GM23338 (cell line): ENCODE measurements at regions not wholly inside any gene's neighbourhood (a gene's known extent, or its start where the extent isn't known, plus 50 kb on each side); places are given as distances from the start of the nearest gene placed in this dataset.

Source experiments
- ATAC-seq: fragments of 200-7000 bp; cut with Tn5 transposase; 3 replicates; pipeline ENCODE4 v1.9.1; 2020
- DNase-seq: peaks from one replicate; pipeline ENCODE4 v3.0.0-alpha.2; 2015; ENCODE audit warnings: low spot score
- H2AFZ ChIP-seq: fragments of 200-600 bp; sonication (generic); 2 replicates; pipeline ENCODE4 v1.8.0; 2016; ENCODE audit warnings: antibody characterized with exemption, mild to moderate bottlenecking, moderate library complexity
- H3F3A ChIP-seq: fragments of 200-600 bp; sonication (generic); replicated peaks from 2 replicates; pipeline ENCODE4 v1.8.0; 2017; ENCODE audit warnings: antibody characterized with exemption, mixed run types, low read depth
- H3K27ac ChIP-seq: fragments of 200-600 bp; sonication (generic); 2 replicates; pipeline ENCODE4 v1.6.1; 2016; ENCODE audit warnings: low read depth
- H3K27me3 ChIP-seq: fragments of 200-600 bp; sonication (generic); 2 replicates; pipeline ENCODE4 v1.8.0; 2016; ENCODE audit warnings: mild to moderate bottlenecking, mixed run types, moderate library complexity; ENCODE audit not compliant: insufficient read depth
- H3K36me3 ChIP-seq: fragments of 200-600 bp; sonication (generic); 2 replicates; pipeline ENCODE4 v1.8.0; 2016; ENCODE audit warnings: mild to moderate bottlenecking; ENCODE audit not compliant: insufficient read depth
- H3K4me1 ChIP-seq: fragments of 200-600 bp; sonication (generic); 2 replicates; pipeline ENCODE4 v1.8.0; 2016; ENCODE audit warnings: mild to moderate bottlenecking, moderate library complexity; ENCODE audit not compliant: insufficient read depth
- H3K4me2 ChIP-seq: fragments of 200-600 bp; sonication (generic); 2 replicates; pipeline ENCODE4 v1.7.1; 2017; ENCODE audit warnings: mixed run types
- H3K4me3 ChIP-seq: fragments of 200-600 bp; sonication (generic); 2 replicates; pipeline ENCODE4 v1.6.1; 2016; ENCODE audit warnings: mixed run types
- H3K79me2 ChIP-seq: fragments of 200-600 bp; sonication (generic); replicated peaks from 2 replicates; pipeline ENCODE4 v1.8.0; 2017; ENCODE audit warnings: mild to moderate bottlenecking; ENCODE audit not compliant: insufficient read depth
- H3K9me2 ChIP-seq: fragments of 200-600 bp; sonication (generic); 2 replicates; pipeline ENCODE4 v1.8.0; 2017; ENCODE audit not compliant: insufficient read depth
- H4K20me1 ChIP-seq: fragments of 200-600 bp; sonication (generic); replicated peaks from 2 replicates; pipeline ENCODE4 v1.8.0; 2017; ENCODE audit warnings: mild to moderate bottlenecking; ENCODE audit not compliant: insufficient read depth
- H3K27ac Mint-ChIP-seq: 2 replicates; pipeline ENCODE4 v1.8.0; 2020; ENCODE audit warnings: inconsistent platforms, mild to moderate bottlenecking, moderate library complexity, mixed read lengths
- H3K27me3 Mint-ChIP-seq: 3 replicates; pipeline ENCODE4 v1.8.0; 2022; ENCODE audit warnings: low read depth, mild to moderate bottlenecking, moderate library complexity, mixed read lengths, inconsistent platforms; ENCODE audit not compliant: insufficient read depth, poor library complexity
- H3K36me3 Mint-ChIP-seq: 3 replicates; pipeline ENCODE4 v1.8.0; 2021; ENCODE audit warnings: low read depth, mild to moderate bottlenecking, inconsistent platforms, moderate library complexity, mixed read lengths
- H3K4me1 Mint-ChIP-seq: 3 replicates; pipeline ENCODE4 v1.8.0; 2020; ENCODE audit warnings: mild to moderate bottlenecking, inconsistent platforms, mixed read lengths
- H3K4me3 Mint-ChIP-seq: 3 replicates; pipeline ENCODE4 v1.8.0; 2021; ENCODE audit warnings: moderate library complexity, mild to moderate bottlenecking, inconsistent platforms, mixed read lengths
- H3K9me3 Mint-ChIP-seq: 3 replicates; pipeline ENCODE4 v1.8.0; 2020; ENCODE audit warnings: moderate library complexity, mild to moderate bottlenecking, inconsistent platforms, mixed read lengths
- CREB1 ChIP-seq: fragments of 250-450 bp; sonication (Bioruptor Pico); IDR thresholded peaks from 2 replicates; pipeline ENCODE4 v1.5.0; 2020; ENCODE audit warnings: low read depth, mild to moderate bottlenecking, moderate library complexity
- CTCF ChIP-seq, 2 experiments: fragments of 200-600 bp in 1 of 2; sonication (generic) in 1 of 2; conservative IDR thresholded peaks; 2 replicates each; pipeline versions ENCODE4 v1.5.1 to v1.6.1; 2016 to 2017; ENCODE audit warnings: antibody characterized with exemption in 2 of 2, low read depth in 2 of 2, mild to moderate bottlenecking in 2 of 2, moderate library complexity in 1 of 2
- ETS1 ChIP-seq: IDR thresholded peaks from 2 replicates; pipeline ENCODE4 v1.6.1; 2016; ENCODE audit warnings: antibody characterized with exemption
- JUNB ChIP-seq: IDR thresholded peaks from one replicate; pipeline ENCODE4 v1.6.1; 2016; ENCODE audit warnings: antibody characterized with exemption; ENCODE audit not compliant: unreplicated experiment
- POLR2AphosphoS5 ChIP-seq: IDR thresholded peaks from 2 replicates; pipeline ENCODE4 v1.6.1; 2016; ENCODE audit warnings: antibody characterized with exemption, low read depth
- REST ChIP-seq: IDR thresholded peaks from one replicate; pipeline ENCODE4 v1.6.1; 2018; ENCODE audit warnings: antibody characterized with exemption; ENCODE audit not compliant: unreplicated experiment
- ZNF331 ChIP-seq: fragments of 250-450 bp; sonication (Bioruptor Pico); IDR thresholded peaks from 2 replicates; pipeline ENCODE4 v1.5.0; 2020; ENCODE audit warnings: low read depth, mild to moderate bottlenecking, moderate library complexity
- ZNF462 ChIP-seq: fragments of 250-450 bp; sonication (Bioruptor Pico); IDR thresholded peaks from 2 replicates; pipeline ENCODE4 v1.5.0; 2020; ENCODE audit warnings: mild to moderate bottlenecking, moderate library complexity

GRCh38 chr5:158434749-158435148 lies 575.8 kb upstream of the CLINT1 start:
- Histone ChIP-seq H3K27me3 (no peaks in the 10 kb centered on the region), H2AFZ (no peak overlapping the region), H3F3A (no peaks in the 10 kb centered on the region), H4K20me1 (no peaks in the 10 kb centered on the region), H3K79me2 (no peaks in the 10 kb centered on the region), H3K27ac (no peak overlapping the region), H3K9me2 (peaks cover 14% of the 10 kb centered on the region), H3K4me1 (no peaks in the 10 kb centered on the region), H3K4me3 (no peak overlapping the region), H3K4me2 (no peak overlapping the region), H3K36me3 (no peaks in the 10 kb centered on the region)
- Mint-ChIP-seq H3K27me3 (peaks cover 3% of the 10 kb centered on the region), H3K27ac (no peak overlapping the region), H3K36me3 (no peaks in the 10 kb centered on the region), H3K4me1 (no peaks in the 10 kb centered on the region), H3K4me3 (no peak overlapping the region), H3K9me3 (no peaks in the 10 kb centered on the region; the same call in 2 of the 3 replicates)
- TF ChIP-seq POLR2AphosphoS5 (no peak), CTCF (conservative IDR thresholded peaks at IDR 0.05; ENCODE audit: low read depth in 2 of 2) (no peak), ETS1 (no peak), CREB1 (CRISPR knock-in tag) (no peak), JUNB (no peak)
- ATAC-seq (no peak), DNase-seq (no peak)

GRCh38 chr5:158433634-158434033 lies 574.7 kb upstream of the CLINT1 start:
- Histone ChIP-seq H3K4me3 (no peak overlapping the region), H3K79me2 (no peaks in the 10 kb centered on the region), H3F3A (no peaks in the 10 kb centered on the region), H3K4me1 (no peaks in the 10 kb centered on the region), H3K27ac (no peak overlapping the region), H3K36me3 (no peaks in the 10 kb centered on the region), H2AFZ (no peak overlapping the region), H3K27me3 (no peaks in the 10 kb centered on the region), H4K20me1 (no peaks in the 10 kb centered on the region), H3K9me2 (peaks cover 14% of the 10 kb centered on the region), H3K4me2 (no peak overlapping the region)
- Mint-ChIP-seq H3K36me3 (no peaks in the 10 kb centered on the region), H3K4me3 (no peak overlapping the region), H3K27ac (no peak overlapping the region), H3K4me1 (no peaks in the 10 kb centered on the region), H3K9me3 (no peaks in the 10 kb centered on the region; the same call in 2 of the 3 replicates), H3K27me3 (peaks cover 3% of the 10 kb centered on the region)
- no peak for ATAC-seq
- no peak for DNase-seq
- TF ChIP-seq JUNB (no peak), REST (no peak), ZNF462 (CRISPR knock-in tag) (no peak), ETS1 (no peak), ZNF331 (CRISPR knock-in tag) (no peak)
